Astrocyte (in vitro differentiated cells and primary cell): ENCODE measurements at regions not wholly inside any gene's neighbourhood (a gene's known extent, or its start where the extent isn't known, plus 50 kb on each side); places are given as distances from the start of the nearest gene placed in this dataset.

ENCODE experiments used
- CTCF ChIP-seq: IDR thresholded peaks from 2 replicates; pipeline ENCODE4 v1.5.1; 2011; ENCODE audit warnings: low read depth, mild to moderate bottlenecking, inconsistent platforms, low read length, moderate library complexity; ENCODE audit not compliant: insufficient read depth
- EZH2 ChIP-seq: IDR thresholded peaks from 2 replicates; pipeline ENCODE4 v1.6.1; 2012; ENCODE audit warnings: mild to moderate bottlenecking, low read length, inconsistent platforms; ENCODE audit not compliant: insufficient read depth

GRCh38 chr2:71990826-71991225, 156.8 kb downstream of the CYP26B1 start:
- no peak for TF ChIP-seq EZH2
- no peak for TF ChIP-seq CTCF
